Nucleus accumbens (tissue), 56 donors: ENCODE measurements at regions not wholly inside any gene's neighbourhood (a gene's known extent, or its start where the extent isn't known, plus 50 kb on each side); places are given as distances from the start of the nearest gene placed in this dataset.
A peak's percentile ranks its signal among the peaks of the same experiment; 100 is the strongest.
"Not testable (repeated sequence)": the region's sequence is repeated elsewhere in the genome, so short reads cannot be mapped to it uniquely, and the experiment has no call there.

Experiments used
- DNase-seq, 56 donors: peaks; one replicate each; lab custom pipeline; 2025; lab: John Stamatoyannopoulos, UW

DNA sequence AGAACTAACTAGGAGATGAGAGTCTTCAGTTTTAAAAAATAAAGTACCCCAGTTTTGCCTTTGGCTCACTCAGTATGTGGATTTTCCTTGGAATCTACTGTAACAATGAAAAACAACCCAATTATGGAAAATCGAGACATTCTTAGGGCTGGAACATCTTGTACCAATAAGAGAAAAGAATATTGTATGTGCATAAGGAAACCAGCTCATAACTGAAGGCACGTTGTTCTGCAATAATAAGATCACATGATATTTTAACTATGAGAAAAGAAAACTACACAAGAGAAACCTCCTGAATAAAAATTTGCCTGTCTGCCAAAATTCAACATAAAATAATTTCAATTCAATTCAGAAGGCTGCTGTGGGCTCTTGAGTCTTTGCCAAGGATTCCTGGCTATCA is 261.8 kb upstream of the EDNRA start:
- no peak for DNase-seq

DNA sequence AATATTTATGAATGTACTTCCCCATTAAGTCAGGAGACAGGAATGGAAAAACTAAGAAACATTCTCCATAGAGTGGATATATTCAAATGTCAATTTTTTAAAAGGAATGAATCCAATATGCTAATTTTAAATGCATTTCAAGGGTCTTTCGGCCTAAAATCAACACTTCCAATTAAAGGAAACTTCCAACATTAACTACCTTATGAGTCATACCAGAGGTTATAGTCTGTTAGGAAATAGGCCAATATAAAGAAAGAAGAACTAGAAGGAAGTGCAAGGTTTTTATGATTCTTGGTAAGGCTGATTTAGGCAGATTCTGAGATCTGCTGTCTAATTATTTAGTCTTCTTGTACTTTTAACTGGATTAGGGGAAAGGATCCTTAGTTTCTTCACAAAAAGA is 260.1 kb upstream of the EDNRA start:
- DNase-seq: no peak

DNA sequence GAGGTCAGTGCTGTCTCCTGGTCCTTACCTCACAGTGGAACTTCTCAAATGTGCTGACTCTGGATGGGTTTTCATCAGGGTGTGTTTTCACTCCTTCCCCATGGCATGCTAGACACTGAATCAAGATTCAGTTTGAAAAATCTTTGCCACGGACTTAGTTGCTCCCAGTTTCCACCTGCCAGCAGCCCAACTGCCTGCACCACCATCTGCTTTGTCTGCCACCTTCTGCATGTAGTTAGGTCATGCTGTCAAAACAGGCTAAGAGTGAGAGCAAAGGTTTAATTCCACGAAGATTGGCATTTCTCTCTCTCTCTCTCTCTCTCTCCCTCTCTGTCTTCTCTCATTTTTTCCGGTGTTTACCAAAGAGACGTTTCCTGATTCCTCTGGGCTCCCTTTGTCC is 258.0 kb upstream of the EDNRA start:
- no peak for DNase-seq

DNA sequence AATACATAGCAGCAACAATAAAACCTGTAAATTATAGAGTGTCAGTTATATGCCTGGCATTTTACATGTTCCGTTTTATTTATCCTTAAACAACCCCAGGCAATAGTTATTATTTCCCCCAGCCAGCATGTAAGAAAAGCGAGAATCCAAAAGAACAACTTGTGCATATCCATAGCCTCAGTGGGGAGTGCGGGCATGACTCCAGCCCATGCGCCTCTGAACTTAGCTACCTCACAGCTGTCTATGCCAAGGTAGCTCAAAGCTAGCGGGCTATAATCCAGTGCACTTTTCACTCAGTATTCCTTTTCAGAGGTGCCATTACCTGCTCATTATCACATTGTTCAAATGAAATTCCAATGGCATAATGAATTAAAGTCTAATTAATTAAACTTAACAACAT is 257.3 kb upstream of the EDNRA start:
- DNase-seq: no peak

DNA sequence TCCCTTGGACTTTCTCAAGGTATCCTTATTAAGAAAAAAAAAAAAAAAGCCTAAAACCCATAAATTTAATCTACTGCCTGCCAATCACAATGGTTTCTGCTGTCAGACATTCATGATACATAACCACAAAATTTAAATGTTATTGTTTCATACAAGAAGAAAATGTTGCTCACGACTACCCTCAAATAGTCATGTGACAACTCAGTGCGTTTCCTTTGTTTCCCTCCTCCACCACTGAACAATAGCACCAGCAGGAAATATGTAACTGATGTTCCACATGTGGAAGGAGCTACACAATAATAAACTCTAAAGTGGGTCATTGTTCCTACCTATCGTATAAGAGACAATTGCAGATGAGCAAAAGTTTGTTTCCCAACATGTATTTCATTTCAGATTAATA is 244.1 kb upstream of the EDNRA start:
- no peak for DNase-seq

DNA sequence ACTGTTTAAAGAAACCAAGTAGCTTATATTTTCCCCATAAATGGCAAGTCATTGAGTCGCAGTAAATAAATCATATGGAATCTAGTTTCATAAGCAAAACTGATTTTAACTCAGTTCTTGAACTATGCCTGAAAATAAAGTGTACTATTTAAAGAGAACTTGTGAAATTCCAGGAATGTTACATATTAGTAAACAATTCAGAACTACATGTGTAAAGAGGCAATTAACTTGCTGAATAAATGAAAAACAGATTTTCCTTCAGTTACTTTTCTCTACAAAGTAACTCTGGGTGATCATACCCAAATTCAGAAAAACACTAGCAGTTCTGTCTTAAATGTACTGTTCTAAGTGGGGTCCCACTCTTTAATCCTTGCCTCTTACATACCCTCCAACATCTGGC is 236.1 kb upstream of the EDNRA start:
- DNase-seq: no peak

DNA sequence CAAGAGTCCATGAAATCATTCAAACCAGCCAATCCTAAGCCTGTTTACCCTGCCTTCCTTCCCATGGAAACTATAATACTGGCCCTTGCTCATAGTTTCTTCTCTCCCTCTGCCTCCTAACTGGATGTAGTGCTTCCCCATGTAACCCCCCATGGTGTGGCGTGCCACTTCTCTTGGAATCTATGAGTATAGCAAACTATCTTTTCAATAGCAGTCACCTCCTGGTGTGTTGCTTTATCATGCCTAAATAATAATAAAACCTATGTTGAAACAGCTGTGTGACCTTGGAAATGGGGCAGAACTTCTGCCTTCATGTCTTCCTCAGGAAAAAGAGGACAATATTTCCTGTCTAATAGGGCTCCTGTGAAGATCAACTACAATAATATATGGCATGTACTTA is 234.8 kb upstream of the EDNRA start:
- no peak for DNase-seq

DNA sequence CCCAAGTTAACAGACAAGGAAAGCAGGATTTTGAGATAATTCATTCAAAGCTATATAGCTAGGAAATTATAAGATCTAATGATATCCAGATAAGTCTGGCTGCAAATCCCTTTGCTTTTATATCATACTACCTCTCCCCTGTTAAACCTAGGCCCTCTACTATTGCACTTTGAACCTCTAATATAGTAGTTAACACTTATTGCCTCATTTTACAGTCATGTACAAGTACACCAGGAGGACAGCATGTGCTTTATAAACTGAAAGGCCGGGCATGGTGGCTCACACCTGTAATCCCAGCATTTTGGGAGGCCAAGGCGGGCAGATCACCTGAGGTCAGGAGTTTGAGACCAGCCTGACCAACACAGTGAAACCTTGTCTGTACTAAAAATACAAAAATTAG is 234.4 kb upstream of the EDNRA start:
- DNase-seq: not testable (repeated sequence)

DNA sequence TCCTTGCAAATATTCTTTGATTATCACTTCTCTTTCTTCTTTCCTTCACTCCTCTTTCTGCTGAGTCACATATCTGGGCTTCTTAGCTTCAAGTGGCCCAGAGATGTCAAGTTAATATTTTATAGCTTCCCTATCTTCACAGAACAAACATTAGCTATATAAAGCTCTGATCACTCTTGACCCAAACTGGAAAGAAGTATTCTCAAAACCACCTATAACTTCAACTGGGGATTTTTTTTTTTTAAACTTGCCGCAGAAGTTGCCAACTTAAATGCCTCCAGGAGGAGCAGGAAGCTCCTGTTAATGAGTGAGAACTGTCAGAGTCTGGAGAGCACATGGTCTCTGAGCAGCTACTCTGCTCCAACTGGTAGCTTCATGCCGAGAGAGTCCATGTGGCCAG is 233.3 kb upstream of the EDNRA start:
- DNase-seq: no peak

DNA sequence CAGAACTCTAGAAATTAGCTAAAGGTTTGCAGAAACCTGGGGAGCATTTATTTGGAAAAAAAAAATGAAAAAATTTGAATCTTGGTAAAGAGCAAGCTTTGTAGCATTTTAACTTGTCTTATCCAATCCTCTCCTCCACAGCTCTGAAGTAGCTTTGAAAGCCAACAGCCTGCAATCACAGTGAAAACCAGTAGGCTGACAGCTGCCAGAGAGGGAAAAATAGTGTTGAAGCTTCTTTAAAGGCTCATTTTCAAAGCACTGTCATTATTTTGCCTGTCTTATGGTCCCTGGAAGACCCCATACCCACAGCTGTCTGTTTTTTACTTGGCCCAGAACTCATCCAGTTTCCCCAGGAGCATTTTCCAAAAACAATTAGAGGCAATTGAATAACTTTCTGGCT is 230.8 kb upstream of the EDNRA start:
- no peak for DNase-seq

DNA sequence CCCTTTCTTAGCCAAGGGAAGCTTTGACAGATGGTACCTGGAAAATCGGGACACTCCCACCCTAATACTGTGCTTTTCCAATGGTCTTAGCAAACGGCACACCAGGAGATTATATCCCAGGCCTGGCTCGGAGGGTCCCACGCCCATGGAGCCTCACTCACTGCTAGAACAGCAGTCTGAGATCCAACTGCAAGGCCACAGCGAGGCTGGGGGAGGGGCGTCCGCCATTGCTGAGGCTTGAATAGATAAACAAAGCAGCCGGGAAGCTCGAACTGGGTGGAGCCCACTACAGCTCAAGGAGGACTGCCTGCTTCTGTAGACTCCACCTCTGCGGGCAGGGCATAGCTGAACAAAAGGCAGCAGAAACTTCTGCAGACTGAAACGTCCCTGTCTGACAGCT is 225.6 kb upstream of the EDNRA start:
- not testable (repeated sequence) for DNase-seq

DNA sequence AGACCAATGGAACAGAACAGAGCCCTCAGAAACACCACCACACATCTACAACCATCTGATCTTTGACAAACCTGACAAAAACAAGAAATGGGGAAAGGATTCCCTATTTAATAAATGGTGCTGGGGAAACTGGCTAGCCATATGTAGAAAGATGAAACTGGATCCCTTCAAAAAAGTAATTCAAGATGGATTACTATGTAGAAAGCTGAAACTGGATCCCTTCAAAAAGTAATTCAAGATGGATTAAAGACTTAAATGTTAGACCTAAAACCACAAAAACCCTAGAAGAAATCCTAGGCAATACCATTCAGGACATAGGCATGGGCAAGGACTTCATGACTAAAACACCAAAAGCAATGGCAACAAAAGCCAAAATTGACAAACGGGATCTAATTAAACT is 221.6 kb upstream of the EDNRA start:
- DNase-seq: not testable (repeated sequence)

DNA sequence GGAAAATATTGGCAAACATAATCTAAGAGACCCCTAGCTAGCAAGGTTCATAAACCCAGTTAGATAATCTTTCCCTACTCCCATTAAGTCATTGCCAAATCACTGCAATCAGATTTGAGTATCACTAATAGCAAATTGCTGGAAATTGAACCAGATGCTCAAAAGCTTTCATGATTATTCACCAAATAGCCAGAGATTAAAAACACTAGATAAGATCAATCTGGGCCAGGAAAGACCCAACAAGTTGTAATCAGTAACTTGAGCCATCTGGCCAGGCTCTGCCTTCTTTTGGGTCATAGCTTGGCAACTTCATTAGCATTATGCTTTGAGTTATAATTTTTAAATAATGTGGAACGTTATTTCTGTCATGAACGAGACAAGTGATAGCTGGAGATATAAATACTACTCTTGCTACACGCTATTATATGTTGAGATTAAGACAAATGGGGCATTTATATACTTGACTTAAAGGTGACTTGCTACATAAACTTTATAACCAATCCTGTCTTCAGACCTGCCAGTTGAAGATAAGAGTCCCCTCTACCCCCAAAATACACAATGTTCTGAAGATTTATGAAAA is 196.6 kb upstream of the EDNRA start:
- no peak for DNase-seq

DNA sequence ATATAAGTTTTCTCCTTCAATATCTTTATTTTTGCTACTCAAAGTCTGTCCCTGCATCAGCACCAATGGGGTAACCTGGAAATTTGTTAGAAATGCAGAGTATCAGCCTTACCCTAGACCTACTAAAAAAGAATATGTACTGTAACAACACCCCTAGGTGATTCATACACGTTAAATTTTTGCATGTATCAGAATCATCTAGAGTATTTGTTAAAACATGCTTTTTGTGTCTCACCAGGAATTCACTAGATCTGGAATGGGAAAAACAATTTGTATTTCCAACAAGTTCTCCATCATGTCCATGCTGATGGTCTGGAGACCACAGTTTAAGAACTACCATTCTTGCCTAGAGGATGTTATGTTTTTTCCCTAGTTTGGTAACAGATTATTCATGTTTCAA is 196.0 kb upstream of the EDNRA start:
- DNase-seq: no peak

DNA sequence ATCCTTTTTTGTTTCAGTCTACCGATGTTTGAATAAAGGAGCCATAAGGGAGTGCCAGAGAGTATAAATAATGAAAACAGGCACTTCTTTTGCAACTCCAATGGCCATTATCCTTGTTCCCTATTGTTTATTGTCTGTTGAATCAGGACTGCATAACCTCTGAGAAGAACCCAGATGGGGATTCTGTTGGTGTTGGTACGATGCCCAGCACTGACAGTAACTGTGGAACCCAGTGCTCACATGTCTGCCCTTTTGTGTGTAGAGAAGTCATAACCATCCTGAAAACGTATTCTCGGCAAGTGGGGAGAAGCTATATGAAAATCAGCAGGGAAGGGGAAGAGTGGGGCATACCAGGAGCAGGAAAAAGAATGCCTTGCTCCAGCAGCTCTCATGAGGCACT is 195.1 kb upstream of the EDNRA start:
- DNase-seq: peak in 26 of 56 donors; percentile 1 to 53 (median 12)

DNA sequence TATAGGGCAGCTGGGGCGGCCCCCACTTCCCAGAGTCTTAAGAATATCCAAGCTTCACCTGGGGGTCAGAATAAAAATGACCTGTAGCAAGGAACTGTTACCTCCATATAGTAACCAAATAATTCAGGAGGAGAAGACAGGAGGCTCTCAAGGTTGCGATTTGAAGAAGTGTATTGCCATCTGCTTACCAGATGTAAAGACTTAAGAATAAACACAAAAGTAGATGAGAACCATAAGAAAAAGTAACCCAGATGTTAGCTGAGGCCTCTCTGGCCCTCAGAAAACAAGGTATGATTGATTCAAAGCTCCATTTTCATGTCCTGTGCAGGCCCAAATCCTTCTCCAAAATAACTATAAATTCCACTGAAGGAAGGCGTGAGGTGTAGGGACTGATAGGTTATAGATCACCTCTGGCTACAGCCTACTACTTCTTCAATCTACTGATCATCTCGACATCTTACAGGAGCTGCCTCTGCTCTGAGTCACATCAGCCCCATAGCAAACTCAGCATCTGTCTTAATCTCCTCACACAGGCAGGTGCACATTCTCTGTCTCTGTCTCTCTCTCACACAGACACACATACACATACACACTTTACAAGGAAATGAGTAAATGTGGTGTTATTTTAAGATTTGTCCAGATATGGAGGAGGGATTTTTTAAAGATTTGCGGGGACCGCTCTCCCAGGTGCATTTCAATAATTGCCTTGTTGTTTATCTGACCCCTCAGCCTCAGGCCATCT is 193.9 kb upstream of the EDNRA start:
- no peak for DNase-seq

DNA sequence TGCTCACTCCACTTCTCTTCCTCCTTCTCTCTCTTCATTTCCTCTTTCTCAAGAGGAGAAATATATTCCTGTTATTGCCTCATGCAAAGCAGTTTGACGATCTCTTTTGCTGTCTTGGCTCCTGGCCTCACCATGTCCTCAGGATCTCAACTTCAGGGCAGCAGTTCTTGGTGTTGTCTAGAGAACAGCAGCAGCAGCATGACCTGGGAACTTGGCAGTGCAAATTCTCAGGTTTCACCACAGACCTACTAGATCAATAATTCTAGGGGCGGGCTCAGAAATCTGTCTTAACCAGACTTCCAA is 193.4 kb upstream of the EDNRA start:
- no peak for DNase-seq

DNA sequence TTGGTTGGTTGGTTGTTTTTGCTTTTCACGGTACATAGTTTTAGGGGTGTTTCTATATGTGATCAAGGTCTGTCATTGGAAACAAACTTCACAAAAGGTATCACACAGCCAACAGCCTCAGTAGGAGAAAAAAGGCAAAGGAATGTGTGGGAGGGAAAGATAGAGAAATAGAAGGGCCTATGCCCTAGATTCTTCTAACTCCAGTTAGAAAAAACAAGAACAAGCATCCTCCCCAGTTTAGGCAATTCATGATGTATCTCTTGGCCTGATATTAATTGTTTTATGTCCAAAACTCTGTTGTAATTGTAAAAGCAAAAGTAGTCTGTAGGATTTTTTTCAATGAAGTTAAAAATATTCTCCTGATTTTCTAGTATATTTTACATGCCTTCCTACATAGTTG is 192.4 kb upstream of the EDNRA start:
- no peak for DNase-seq

DNA sequence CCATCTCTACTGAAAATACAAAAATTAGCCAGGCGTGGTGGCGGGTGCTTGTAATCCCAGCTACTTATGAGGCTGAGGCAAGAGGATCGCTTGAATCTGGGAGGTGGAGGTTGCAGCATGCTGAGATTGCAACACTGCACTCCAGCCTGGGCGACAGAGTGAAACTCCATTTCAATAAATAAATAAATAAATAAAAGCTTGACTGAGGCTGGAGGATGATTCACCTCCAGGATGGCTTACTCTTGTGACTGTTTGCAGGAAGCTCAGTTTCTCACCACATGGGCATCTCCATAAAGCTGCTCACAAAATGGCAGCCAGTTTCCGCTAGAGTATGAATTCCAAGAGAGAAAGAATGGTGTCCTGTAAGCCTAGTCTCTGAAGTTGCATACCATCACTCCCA is 191.7 kb upstream of the EDNRA start:
- DNase-seq: no peak

DNA sequence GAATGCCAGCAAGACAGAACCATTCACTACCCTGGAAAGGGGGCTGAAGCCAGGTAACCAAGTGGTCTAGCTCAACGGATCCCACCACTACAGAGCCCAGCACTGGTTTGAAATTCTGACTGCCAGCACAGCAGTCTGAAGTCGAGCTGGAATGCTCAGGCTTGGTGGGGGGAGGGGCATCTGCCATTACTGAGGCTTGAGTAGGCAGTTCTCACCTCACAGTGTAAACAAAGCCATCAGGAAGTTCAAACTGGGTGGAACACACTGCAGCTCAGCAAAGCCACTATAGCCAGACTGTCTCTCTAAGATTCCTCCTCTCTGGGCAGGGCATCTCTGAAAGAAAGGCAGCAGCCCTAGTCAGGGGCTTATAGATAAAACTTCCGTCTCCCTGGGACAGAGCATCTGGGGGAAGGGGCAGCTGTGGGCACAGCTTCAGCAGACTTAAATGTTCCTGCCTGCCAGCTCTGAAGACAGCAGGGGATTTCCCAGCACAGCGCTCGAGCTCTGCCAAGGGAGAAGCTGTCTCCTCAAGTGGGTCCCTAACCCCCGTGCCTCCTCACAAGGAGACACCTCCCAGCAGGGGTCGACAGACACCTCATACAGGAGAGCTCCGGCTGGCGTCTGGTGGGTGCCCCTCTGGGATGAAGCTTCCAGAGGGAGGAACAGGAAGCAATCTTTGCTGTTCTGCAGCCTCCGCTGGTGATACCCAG is 188.1 kb upstream of the EDNRA start:
- DNase-seq: not testable (repeated sequence)

DNA sequence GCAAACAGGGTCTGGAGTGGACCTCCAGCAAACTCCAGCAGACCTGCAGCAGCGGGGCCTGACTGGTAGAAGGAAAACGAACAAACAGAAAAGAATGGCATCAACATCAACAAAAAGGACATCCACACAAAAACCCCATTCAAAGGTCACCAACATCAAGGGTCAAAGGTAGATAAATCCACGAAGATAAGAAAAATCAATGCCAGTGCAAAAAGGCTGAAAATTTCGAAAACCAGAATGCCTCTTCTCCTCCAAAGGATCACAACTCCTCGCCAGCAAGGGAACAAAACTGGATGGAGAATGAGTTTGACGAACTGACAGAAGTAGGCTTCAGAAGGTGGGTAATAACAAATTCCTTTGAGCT is 187.6 kb upstream of the EDNRA start:
- not testable (repeated sequence) for DNase-seq

DNA sequence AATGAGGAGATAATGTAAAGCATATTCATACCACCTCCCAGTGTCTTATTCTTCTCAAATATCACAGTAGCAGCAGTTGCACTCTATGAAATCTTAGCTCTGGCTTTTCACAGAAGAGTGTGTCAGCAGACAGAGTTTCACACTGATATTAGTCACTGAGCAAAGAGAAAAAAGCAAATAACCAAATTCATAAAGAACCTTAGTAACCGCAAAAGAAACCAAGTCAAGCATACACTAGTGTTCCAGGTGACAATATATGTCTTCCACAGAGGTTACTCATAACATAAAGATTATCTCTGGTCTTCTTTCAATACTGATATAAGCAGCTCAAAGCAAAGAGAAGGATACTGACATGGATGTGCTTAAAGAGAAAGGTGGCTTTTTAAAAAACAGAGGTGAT is 181.7 kb upstream of the EDNRA start:
- no peak for DNase-seq
